ENCODE measurements at regions not wholly inside any gene's neighbourhood (a gene's known extent, or its start where the extent isn't known, plus 50 kb on each side); places are given as distances from the start of the nearest gene placed in this dataset.

GRCh38 chr20:22407237-22408193 lies 176.9 kb downstream of the FOXA2 start:
- H3K27ac ChIP-seq: no peak overlapping the region
- H3K36me3 ChIP-seq: no peaks in the 10 kb centered on the region
- no peaks in the 10 kb centered on the region for H3K9me3 ChIP-seq
- peaks cover 0 to 8% of the 10 kb centered on the region in 2 donors for H3K4me1 ChIP-seq
- TF ChIP-seq, protein P1, sequence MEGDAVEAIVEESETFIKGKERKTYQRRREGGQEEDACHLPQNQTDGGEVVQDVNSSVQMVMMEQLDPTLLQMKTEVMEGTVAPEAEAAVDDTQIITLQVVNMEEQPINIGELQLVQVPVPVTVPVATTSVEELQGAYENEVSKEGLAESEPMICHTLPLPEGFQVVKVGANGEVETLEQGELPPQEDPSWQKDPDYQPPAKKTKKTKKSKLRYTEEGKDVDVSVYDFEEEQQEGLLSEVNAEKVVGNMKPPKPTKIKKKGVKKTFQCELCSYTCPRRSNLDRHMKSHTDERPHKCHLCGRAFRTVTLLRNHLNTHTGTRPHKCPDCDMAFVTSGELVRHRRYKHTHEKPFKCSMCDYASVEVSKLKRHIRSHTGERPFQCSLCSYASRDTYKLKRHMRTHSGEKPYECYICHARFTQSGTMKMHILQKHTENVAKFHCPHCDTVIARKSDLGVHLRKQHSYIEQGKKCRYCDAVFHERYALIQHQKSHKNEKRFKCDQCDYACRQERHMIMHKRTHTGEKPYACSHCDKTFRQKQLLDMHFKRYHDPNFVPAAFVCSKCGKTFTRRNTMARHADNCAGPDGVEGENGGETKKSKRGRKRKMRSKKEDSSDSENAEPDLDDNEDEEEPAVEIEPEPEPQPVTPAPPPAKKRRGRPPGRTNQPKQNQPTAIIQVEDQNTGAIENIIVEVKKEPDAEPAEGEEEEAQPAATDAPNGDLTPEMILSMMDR (IDR thresholded peaks at IDR 0.05): no peak
- TF ChIP-seq POLR2A (IDR thresholded peaks at IDR 0.05): no peak
- DNase-seq: no peak
- no peak overlapping the region for H3K4me3 ChIP-seq
- no peaks in the 10 kb centered on the region for H3K27me3 ChIP-seq
- intact Hi-C loops (cut with DNase I; ENCODE audit: low total_unique reads): no loop called here

- Histone ChIP-seq H3K27ac (no peak overlapping the region), H3K27me3 (no peaks in the 10 kb centered on the region), H3K9me3 (no peaks in the 10 kb centered on the region), H3K4me3 (no peak overlapping the region), H3K4me1 (peaks cover 0 to 8% of the 10 kb centered on the region in 2 donors), H3K36me3 (no peaks in the 10 kb centered on the region)
- intact Hi-C loops (cut with DNase I; ENCODE audit: low total_unique reads): no loop called here
- TF ChIP-seq, protein P1 (IDR thresholded peaks at IDR 0.05): no peak
- no peak for TF ChIP-seq POLR2A (IDR thresholded peaks at IDR 0.05)
- no peak for DNase-seq
These were observed 179.8 kb downstream of the FOXA2 start for GRCh38 chr20:22404419-22405170.

- Histone ChIP-seq H3K27me3 (no peaks in the 10 kb centered on the region), H3K4me1 (peaks cover 0 to 8% of the 10 kb centered on the region in 2 donors), H3K9me3 (no peaks in the 10 kb centered on the region), H3K4me3 (peak overlapping the region; percentile 3 to 17), H3K36me3 (no peaks in the 10 kb centered on the region), H3K27ac (no peak overlapping the region)
- TF ChIP-seq, protein P1 (IDR thresholded peaks at IDR 0.05): no peak
- TF ChIP-seq POLR2A (IDR thresholded peaks at IDR 0.05): no peak
- intact Hi-C loops (cut with DNase I; ENCODE audit: low total_unique reads): no loop called here
- DNase-seq: no peak
These were observed 180.6 kb downstream of the FOXA2 start for GRCh38 chr20:22403632-22404361.

- H3K4me1 ChIP-seq: peaks cover 0 to 8% of the 10 kb centered on the region in 2 donors
- intact Hi-C loops (cut with DNase I; ENCODE audit: low total_unique reads): no loop called here
- H3K9me3 ChIP-seq: no peaks in the 10 kb centered on the region
- peak overlapping the region; percentile 3 to 17 for H3K4me3 ChIP-seq
- no peak overlapping the region for H3K27ac ChIP-seq
- DNase-seq: no peak
- H3K27me3 ChIP-seq: no peaks in the 10 kb centered on the region
- H3K36me3 ChIP-seq: no peaks in the 10 kb centered on the region
- no peak for TF ChIP-seq POLR2A (IDR thresholded peaks at IDR 0.05)
- TF ChIP-seq, protein P1 (IDR thresholded peaks at IDR 0.05): no peak
These were observed 181.2 kb downstream of the FOXA2 start for GRCh38 chr20:22403022-22403631.
